ENCODE measurements at regions not wholly inside any gene's neighbourhood (a gene's known extent, or its start where the extent isn't known, plus 50 kb on each side); places are given as distances from the start of the nearest gene placed in this dataset.

GRCh38 chr1:57824535-57824934 lies 400.7 kb upstream of the DAB1 start:
- TF ChIP-seq CTCF (IDR thresholded peaks at IDR 0.05): no peak
- no peak for TF ChIP-seq POLR2A (IDR thresholded peaks at IDR 0.05)
